ENCODE measurements at regions not wholly inside any gene's neighbourhood (a gene's known extent, or its start where the extent isn't known, plus 50 kb on each side); places are given as distances from the start of the nearest gene placed in this dataset.

- DNase-seq (ENCODE audit: low spot score), result no peak
- TF ChIP-seq EZH2phosphoT487 (IDR thresholded peaks at IDR 0.05; ENCODE audit: low read depth, severe bottlenecking, unreplicated experiment) (no peak), CTCF (IDR thresholded peaks at IDR 0.05; ENCODE audit: poor library complexity) (no peak), EZH2 (IDR thresholded peaks at IDR 0.05; ENCODE audit: borderline replicate concordance) (no peak)
- Histone ChIP-seq H2AFZ (no peak overlapping the region), H3K27ac (no peak overlapping the region), H3K79me2 (no peaks in the 10 kb centered on the region), H3K4me3 (no peak overlapping the region), H3K36me3 (replicated peaks; ENCODE audit: insufficient read depth, low read depth) (no peaks in the 10 kb centered on the region), H3K4me2 (no peak overlapping the region), H3K4me1 (ENCODE audit: insufficient read depth) (no peaks in the 10 kb centered on the region), H3K9me3 (ENCODE audit: low read depth) (no peaks in the 10 kb centered on the region), H3K27me3 (no peaks in the 10 kb centered on the region), H4K20me1 (ENCODE audit: insufficient read depth, poor library complexity, severe bottlenecking) (no peaks in the 10 kb centered on the region), H3K9me2 (replicated peaks; ENCODE audit: insufficient read depth) (no peaks in the 10 kb centered on the region)
- WGBS (ENCODE audit: low lambda C conversion rate, missing lambda C conversion rate), result 71% methylated on average over 4 of the region's 4 CpGs
Measured at GRCh38 chr7:156192921-156193320, 380.7 kb upstream of the SHH start.

- no peaks in the 10 kb centered on the region for H3K9me3 ChIP-seq (ENCODE audit: low read depth)
- 94% methylated on average over 4 of the region's 4 CpGs for WGBS (ENCODE audit: low lambda C conversion rate, missing lambda C conversion rate)
- H2AFZ ChIP-seq, result no peak overlapping the region
- no peaks in the 10 kb centered on the region for H3K4me1 ChIP-seq (ENCODE audit: insufficient read depth)
- TF ChIP-seq EZH2phosphoT487 (IDR thresholded peaks at IDR 0.05; ENCODE audit: low read depth, severe bottlenecking, unreplicated experiment), result no peak
- TF ChIP-seq CTCF (IDR thresholded peaks at IDR 0.05; ENCODE audit: poor library complexity), result no peak
- no peak for TF ChIP-seq EZH2 (IDR thresholded peaks at IDR 0.05; ENCODE audit: borderline replicate concordance)
- no peaks in the 10 kb centered on the region for H3K9me2 ChIP-seq (replicated peaks; ENCODE audit: insufficient read depth)
- H3K27me3 ChIP-seq, result no peaks in the 10 kb centered on the region
- no peak overlapping the region for H3K4me2 ChIP-seq
- no peaks in the 10 kb centered on the region for H3K36me3 ChIP-seq (replicated peaks; ENCODE audit: insufficient read depth, low read depth)
- no peak overlapping the region for H3K27ac ChIP-seq
- DNase-seq (ENCODE audit: low spot score), result no peak
- H4K20me1 ChIP-seq (ENCODE audit: insufficient read depth, poor library complexity, severe bottlenecking), result no peaks in the 10 kb centered on the region
- no peak overlapping the region for H3K4me3 ChIP-seq
- no peaks in the 10 kb centered on the region for H3K79me2 ChIP-seq
Measured at GRCh38 chr7:156191090-156191489, 378.8 kb upstream of the SHH start.

DNA sequence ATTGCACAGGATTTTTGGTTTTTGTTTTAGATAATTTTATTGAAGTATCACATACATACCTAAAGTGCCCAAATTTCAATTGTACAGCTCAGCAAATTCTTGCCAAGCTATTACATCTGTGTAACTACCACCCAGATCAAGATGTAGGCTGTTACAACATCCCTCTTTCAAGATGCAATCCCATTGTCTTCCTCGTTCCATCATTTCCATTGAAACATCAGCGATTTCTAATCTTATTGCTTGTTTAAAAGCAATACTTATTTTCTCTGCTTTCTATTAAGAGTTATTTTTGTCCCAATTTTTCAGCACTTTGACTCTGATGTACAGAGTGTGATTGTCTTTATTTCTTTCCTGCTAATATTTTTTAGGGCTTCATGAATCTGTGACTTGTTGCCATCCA, 372.8 kb upstream of the SHH start:
- Histone ChIP-seq H3K9me3 (ENCODE audit: low read depth) (no peaks in the 10 kb centered on the region), H3K4me1 (ENCODE audit: insufficient read depth) (no peaks in the 10 kb centered on the region), H3K27ac (no peak overlapping the region), H3K4me2 (no peak overlapping the region), H3K4me3 (no peak overlapping the region), H3K79me2 (no peaks in the 10 kb centered on the region), H4K20me1 (ENCODE audit: insufficient read depth, poor library complexity, severe bottlenecking) (no peaks in the 10 kb centered on the region), H2AFZ (no peak overlapping the region), H3K9me2 (replicated peaks; ENCODE audit: insufficient read depth) (no peaks in the 10 kb centered on the region), H3K36me3 (replicated peaks; ENCODE audit: insufficient read depth, low read depth) (no peaks in the 10 kb centered on the region), H3K27me3 (no peaks in the 10 kb centered on the region)
- TF ChIP-seq EZH2phosphoT487 (IDR thresholded peaks at IDR 0.05; ENCODE audit: low read depth, severe bottlenecking, unreplicated experiment) (no peak), CTCF (IDR thresholded peaks at IDR 0.05; ENCODE audit: poor library complexity) (no peak), EZH2 (IDR thresholded peaks at IDR 0.05; ENCODE audit: borderline replicate concordance) (no peak)
- no peak for DNase-seq (ENCODE audit: low spot score)
- 94% methylated on average over 2 of the region's 2 CpGs for WGBS (ENCODE audit: low lambda C conversion rate, missing lambda C conversion rate)

- no peak overlapping the region for H3K27ac ChIP-seq
- no peak for DNase-seq (ENCODE audit: low spot score)
- H3K9me2 ChIP-seq (replicated peaks; ENCODE audit: insufficient read depth), result no peaks in the 10 kb centered on the region
- H3K9me3 ChIP-seq (ENCODE audit: low read depth), result no peaks in the 10 kb centered on the region
- H3K36me3 ChIP-seq (replicated peaks; ENCODE audit: insufficient read depth, low read depth), result no peaks in the 10 kb centered on the region
- no peak overlapping the region for H2AFZ ChIP-seq
- WGBS (ENCODE audit: low lambda C conversion rate, missing lambda C conversion rate), result 73% methylated on average over 1 of the region's 1 CpG
- H4K20me1 ChIP-seq (ENCODE audit: insufficient read depth, poor library complexity, severe bottlenecking), result no peaks in the 10 kb centered on the region
- H3K4me1 ChIP-seq (ENCODE audit: insufficient read depth), result no peaks in the 10 kb centered on the region
- no peaks in the 10 kb centered on the region for H3K27me3 ChIP-seq
- TF ChIP-seq CTCF (IDR thresholded peaks at IDR 0.05; ENCODE audit: poor library complexity) (no peak), EZH2phosphoT487 (IDR thresholded peaks at IDR 0.05; ENCODE audit: low read depth, severe bottlenecking, unreplicated experiment) (no peak), EZH2 (IDR thresholded peaks at IDR 0.05; ENCODE audit: borderline replicate concordance) (no peak)
- no peak overlapping the region for H3K4me2 ChIP-seq
- H3K4me3 ChIP-seq, result no peak overlapping the region
- H3K79me2 ChIP-seq, result no peaks in the 10 kb centered on the region
Measured at GRCh38 chr7:156184164-156184563, 371.9 kb upstream of the SHH start.

Data from hepatocyte (in vitro differentiated cells).